ENCODE measurements at regions not wholly inside any gene's neighbourhood (a gene's known extent, or its start where the extent isn't known, plus 50 kb on each side); places are given as distances from the start of the nearest gene placed in this dataset.
"Not testable (repeated sequence)": the region's sequence is repeated elsewhere in the genome, so short reads cannot be mapped to it uniquely, and the experiment has no call there.

DNA sequence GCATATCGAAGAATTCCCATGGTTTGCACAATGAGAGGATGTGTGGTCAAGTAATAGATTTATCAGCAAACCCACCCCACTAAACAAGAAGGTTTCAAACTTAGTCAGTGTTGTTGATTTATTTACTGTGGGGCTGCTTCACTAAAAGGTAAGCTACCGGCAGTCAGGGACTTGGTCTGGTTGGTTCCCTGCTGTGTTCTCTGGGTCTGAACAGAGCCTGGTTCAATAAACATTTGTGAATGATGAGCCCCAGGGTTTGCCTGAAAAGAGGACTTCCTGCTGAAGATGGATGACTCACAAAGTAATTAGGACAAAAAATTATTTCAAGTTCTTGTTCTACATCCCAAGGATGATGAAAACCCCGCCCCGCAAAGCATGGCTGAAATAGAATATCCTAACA, 108.3 kb downstream of the SPP2 start:
- DNase-seq (ENCODE audit: low read depth, low spot score) = no peak

DNA sequence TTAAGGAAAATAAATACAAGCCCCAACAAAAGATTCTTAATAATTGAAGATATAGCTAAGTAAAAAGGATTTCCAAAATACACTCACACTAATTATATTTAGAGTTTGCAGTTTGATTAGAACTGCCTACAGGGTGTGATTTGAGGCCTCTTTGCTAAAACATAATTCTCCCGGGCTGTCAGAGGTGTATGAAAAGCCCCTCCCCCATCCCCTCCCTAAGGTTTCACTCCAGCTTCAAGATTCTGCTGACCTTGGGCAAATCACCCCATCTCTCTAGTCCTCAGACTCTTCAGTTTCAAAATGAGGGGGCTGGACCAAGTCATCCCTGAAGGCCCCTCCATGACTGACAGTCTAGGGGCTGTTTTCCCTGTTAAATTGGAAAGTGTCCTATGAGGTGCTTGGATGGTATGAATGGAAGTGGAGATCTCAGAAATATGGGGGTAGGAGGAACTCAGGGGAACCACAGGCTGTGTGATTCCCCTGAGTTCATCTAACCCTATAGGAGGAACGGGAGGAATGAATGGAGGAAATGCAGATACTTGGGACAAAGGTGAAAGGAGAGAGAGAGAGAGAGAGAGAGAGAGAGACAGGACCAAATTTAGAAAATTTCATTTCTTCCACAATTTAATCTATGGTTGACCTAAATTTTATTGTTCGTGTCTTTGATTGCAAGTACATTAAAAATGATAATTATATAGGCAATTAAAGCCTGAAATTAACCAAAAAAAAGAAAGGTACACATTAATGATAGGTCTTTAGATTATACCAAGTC, 107.5 kb downstream of the SPP2 start:
- DNase-seq (ENCODE audit: low read depth, low spot score) = no peak

DNA sequence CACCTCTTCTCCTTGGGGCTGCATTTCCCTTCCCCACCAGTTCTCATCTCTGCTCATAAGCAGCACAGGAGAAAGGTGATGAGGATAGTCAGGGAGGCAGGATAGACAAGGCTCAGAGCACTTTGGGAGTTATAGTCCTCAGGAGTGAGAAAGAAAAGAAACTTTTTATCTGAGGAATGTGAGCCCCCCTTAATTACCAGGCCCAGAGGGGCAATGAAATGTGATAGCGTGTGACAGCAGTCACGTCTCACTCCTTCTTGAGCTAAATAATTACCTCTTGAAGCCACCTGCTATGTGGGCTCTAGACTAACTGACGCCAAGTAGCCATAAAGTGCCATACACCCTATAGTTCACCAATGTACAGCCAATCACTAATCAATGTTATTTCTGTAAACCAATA, 105.8 kb downstream of the SPP2 start:
- no peak for DNase-seq (ENCODE audit: low read depth, low spot score)

DNA sequence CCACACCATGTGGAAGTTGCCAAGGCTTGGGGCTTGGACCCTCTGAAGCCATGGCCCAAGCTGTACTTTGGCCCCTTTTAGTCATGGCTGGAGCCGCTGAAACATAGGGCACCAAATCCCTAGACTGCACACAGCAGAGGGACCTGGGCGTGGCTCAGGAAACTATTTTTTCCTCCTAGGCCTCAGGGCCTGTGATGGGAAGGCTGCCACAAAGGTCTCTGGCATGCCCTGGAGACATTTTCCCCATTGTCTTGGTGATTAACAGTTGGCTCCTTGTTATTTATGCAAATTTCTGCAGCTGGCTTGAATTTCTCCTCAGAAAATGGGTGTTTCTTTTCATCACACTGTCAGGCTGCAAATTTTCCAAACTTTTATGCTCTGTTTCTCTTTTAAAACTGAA, 102.3 kb downstream of the SPP2 start:
- DNase-seq (ENCODE audit: low read depth, low spot score) = not testable (repeated sequence)

DNA sequence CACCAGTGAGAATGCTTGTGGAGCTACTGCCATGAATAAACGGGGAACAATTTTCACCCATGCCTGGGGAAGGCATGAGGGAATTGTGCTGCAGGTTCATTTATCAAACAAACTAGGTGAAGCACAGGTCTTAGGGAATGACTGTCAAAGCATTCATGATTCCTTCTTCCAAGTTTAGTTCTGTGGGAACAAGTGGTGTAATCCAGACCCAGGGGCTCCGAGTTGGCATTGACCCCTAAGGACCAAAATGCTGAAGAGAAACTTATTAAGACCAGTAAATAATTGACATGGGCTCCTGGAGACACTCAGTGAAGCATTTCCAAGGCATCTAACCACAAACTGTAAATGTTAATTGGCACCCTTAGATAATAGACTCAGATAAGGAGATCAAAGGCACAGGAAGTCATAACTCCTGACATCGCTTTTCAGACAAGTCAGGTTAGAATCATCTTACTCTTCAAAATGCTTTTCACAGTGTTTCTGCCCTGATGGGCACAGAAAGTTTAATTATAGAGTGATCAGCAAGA, 96.9 kb downstream of the SPP2 start:
- peak; percentile 54 for DNase-seq (ENCODE audit: low read depth, low spot score)

DNA sequence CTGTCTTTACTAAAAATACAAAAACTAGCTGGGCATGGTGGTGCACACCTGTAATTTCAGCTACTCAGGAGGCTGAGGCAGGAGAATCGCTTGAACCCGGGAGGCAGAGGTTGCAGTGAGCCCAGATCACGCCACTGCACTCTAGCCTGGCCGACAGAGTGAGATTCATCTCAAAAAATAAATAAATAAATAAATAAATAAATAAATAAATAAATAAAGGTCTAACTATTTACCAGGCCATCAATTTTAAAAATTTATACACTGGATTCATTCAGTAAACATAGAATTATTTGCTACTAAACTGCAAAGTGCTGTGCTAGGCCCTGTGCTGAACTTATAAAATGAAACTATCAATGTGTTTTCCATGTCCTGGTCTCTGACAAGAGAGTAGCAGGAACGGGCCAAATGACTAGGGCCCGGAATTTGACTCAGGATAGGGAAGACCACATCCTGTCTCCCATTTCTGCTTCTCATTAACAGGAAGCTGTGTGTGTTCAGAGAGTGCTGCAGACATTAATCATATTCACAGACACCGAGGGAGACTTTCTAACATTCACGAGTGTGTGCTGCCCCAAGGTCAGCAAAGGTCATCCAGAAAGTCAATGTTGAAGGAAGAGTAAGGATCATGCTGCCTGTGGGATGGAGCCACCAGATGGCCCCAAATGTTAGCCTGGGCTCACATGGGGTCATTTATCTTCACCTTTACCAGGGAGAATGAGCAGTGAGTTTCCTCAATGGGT, 95.8 kb downstream of the SPP2 start:
- DNase-seq (ENCODE audit: low read depth, low spot score) = peak; percentile 69

DNA sequence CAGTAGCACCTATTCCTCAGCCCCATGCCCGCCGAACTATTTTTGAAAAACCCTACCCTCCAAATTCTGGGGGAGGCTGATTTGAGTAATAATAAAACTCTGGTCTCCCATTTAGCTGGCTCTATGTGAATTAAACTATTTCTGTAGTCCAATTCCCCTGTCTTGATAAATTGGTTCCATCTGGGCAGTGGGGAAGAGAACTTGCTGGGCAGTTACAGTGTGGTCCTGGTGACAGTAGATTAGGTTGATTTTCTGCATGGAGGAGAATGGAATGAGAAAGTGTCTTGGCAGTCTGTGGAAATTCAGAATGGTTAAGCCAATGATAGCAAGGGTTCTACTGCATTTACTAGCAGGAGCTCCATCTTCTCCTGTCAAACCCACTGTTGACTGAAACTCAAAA, 95.0 kb downstream of the SPP2 start:
- no peak for DNase-seq (ENCODE audit: low read depth, low spot score)

DNA sequence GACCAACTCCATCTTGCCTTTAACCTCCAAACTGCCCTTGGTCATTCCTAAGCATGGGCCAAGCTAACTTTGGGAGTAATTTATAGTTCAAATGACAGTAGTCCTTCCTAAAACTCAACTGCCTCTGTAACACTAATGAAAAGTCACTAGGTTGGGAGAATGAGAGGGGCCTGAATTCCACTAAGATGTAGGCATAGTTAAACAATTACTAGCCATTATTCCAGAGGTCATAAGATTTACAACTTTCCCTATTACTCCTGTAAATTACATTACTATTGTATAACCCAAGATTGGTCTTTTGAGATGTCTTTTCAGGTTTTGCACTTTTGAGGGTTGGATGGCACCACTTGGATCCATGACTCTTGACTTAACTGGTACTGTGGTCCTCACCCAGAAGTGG, 94.6 kb downstream of the SPP2 start:
- no peak for DNase-seq (ENCODE audit: low read depth, low spot score)

DNA sequence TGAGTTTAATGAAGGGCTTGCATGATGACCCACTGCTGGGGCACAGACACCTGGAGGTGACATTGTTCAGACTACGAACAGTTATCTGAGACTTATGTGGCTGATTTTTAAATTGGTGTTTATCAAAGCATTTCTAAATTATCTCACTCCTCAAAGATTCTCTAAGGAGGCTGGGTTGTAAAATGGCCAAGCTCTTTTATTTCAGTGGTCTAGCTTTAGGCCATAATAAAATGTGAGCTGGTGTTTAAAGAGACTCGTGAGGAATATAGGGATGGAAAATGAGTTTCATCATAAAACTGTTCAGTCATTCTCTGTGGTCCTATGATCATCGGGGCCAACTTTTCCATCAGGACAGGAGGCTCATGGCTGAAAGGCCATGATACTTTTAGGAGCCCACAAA, 93.4 kb downstream of the SPP2 start:
- no peak for DNase-seq (ENCODE audit: low read depth, low spot score)

GRCh38 chr2:234142530-234142929, 92.0 kb downstream of the SPP2 start:
- peak; percentile 64 for DNase-seq (ENCODE audit: low read depth, low spot score)

DNA sequence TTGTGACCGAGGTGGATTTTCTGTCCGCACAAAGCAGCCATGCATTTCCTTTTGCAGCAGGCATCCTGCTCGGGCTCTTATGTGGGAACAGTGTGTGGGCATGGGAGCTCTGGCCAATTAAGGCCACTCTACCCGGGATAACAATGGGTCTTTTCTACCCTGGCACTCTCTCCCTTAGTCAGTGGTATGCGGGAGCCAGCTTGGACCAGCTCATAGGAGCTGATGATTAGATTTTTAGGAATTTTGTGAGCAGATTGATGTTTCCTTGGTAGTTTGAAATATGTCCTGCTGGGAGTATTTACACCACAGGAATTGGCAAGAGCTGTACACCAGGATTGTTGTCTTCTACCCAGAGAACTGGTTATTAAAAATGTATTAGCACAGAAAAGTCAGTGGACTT, 89.3 kb downstream of the SPP2 start:
- peak; percentile 38 for DNase-seq (ENCODE audit: low read depth, low spot score)

GRCh38 chr2:234138836-234139235, 88.3 kb downstream of the SPP2 start:
- DNase-seq (ENCODE audit: low read depth, low spot score) = no peak

DNA sequence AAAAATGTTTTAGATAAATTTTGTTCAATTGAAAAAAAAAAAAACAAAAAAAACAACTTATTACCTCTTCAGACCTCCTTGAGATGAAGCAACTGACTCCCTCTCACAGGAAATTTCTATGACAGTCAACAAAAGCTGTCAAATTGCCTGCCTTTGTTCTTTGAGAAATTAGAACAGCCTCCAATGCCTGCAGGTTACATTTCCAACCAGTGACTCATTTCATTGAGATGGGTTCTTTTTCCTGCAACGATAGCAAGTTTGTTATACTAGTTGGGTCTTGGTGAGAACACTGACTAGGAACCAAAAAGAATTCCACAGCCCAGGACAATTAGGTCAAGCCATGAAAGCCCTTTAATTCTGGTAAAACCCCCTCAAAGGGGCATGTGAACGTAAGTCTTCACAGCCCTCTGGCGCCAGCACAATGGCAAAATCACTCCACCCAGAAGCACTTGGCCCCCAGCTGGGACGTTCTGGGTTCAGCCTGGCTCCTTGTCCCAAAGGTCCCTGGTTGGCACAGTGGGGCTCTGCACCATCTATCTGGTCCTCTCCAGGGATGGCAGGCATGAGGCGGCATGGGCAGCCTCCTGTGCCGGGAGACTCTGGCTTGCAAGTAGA, 87.0 kb downstream of the SPP2 start:
- peak; percentile 83 for DNase-seq (ENCODE audit: low read depth, low spot score)

GRCh38 chr2:234136461-234136860, 86.0 kb downstream of the SPP2 start:
- DNase-seq (ENCODE audit: low read depth, low spot score) = peak; percentile 29

DNA sequence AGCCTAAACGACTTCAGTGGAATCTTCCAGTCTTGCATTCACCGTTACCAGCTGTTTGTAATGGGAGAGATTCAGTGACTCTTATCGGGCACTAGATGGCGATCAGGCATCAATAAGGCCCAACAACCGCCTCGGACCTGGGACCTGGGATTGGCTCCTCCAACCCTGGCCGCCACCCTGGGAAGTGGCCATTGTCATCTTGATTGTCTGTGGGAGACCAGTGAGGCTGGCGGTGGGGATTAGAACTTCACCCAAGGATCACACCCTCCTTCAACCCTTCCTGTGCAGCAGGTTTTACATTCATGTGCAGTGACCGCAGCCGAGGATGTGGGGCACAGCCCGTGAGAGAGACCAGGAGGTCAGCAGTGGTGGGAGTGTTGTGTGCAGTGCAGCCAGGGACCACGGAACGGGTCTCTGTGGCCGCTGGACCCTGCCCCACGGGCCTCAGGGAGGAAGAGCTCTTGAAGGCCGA, 85.3 kb downstream of the SPP2 start:
- DNase-seq (ENCODE audit: low read depth, low spot score) = peak; percentile 93

DNA sequence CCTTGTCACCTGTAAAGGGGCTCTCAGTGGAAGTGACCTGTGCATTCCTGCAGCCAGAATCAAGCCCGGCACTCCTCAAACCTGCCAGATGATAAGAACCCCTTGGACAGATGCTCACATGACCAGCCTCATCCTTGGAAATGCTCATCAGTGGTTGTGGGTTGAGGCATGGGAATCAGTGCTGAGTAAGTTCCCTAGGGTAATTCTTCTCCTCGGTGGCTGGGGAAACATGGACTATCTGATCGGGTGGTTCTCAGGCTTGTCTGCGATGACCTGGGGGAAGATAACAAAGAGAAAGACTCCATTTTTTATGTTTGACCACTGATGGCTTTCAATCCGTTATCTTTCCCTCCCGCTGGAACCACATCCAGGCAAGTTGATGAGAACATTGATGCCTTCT, 84.0 kb downstream of the SPP2 start:
- DNase-seq (ENCODE audit: low read depth, low spot score) = no peak

- DNase-seq (ENCODE audit: low read depth, low spot score) = no peak
Observed at GRCh38 chr2:234133004-234133403, 82.5 kb downstream of the SPP2 start.

DNA sequence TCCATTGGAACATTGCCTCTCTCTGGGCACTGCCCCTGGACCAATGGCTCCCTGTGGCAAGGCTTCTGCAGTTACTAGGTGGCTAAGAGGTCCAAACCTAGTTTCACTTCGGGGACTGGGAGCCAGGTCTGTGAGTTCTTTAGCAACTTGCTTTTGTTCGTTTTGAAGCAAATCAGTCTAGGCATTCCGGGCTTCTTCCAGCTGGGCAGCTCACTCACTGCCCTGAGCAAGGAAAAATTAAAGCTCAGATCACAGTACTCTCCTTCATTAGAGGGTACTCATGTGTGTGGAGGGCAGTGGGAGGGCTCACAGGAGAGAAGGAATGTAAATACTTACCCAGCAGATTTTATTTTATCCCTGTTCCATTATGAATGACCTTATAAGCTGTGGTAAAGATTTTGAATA, 80.3 kb downstream of the SPP2 start:
- peak; percentile 68 for DNase-seq (ENCODE audit: low read depth, low spot score)

DNA sequence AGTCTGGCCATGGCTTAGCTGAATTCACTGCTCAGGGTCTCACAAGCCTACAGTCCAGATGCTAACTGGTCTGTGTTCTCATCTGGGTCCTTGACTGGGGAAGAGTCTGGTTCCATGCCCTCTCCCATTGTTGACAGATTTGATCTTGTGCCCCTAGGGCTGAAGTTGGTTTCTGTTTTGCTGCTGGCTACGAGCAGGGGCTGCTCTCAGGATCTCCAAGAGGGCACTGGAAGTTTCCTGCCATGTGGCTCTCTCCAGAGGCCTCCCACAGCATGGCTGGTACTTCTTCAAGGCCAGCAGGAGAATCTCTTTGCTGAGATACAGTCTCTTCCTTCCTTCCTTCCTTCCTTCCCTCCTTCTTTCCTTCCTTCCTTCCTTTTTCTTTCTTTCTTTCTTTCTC, 78.1 kb downstream of the SPP2 start:
- DNase-seq (ENCODE audit: low read depth, low spot score) = no peak
